Activated T-cell treated with anti-CD3 and anti-CD28 coated beads, Interleukin-2, amount 50 U/mL, for 72 hours (primary cell): ENCODE measurements at regions not wholly inside any gene's neighbourhood (a gene's known extent, or its start where the extent isn't known, plus 50 kb on each side); places are given as distances from the start of the nearest gene placed in this dataset.
"Not testable (repeated sequence)": the region's sequence is repeated elsewhere in the genome, so short reads cannot be mapped to it uniquely, and the experiment has no call there.

ENCODE experiments used
- ATAC-seq, 2 donors: fragments of 150-1000 bp; cut with Tn5 transposase; replicated peaks in 1 of 2; 2 replicates each; pipeline ENCODE4 v1.10.0; 2021; ENCODE audit warnings: moderate library complexity in 2 of 2, mild to moderate bottlenecking in 1 of 2
- DNase-seq, 2 donors: peaks; one replicate each; pipeline ENCODE4 v3.0.0; 2021 to 2022; ENCODE audit warnings: mixed read lengths in 1 of 2
- H3K27ac Mint-ChIP-seq: one replicate; pipeline ENCODE4 v1.8.0; 2022; ENCODE audit warnings: mild to moderate bottlenecking, moderate library complexity, mixed read lengths
- H3K27me3 Mint-ChIP-seq: one replicate; pipeline ENCODE4 v1.8.0; 2022; ENCODE audit warnings: low read depth, mixed read lengths
- H3K36me3 Mint-ChIP-seq, 2 donors: one replicate each; pipeline ENCODE4 v1.8.0; 2022; ENCODE audit warnings: mixed read lengths in 2 of 2, mild to moderate bottlenecking in 1 of 2; ENCODE audit not compliant: insufficient read depth in 2 of 2
- H3K4me1 Mint-ChIP-seq: one replicate; pipeline ENCODE4 v1.8.0; 2022; ENCODE audit warnings: low read depth, mixed read lengths
- H3K4me3 Mint-ChIP-seq, 2 donors: one replicate each; pipeline ENCODE4 v1.8.0; 2022; ENCODE audit warnings: mild to moderate bottlenecking in 2 of 2, mixed read lengths in 2 of 2, moderate library complexity in 2 of 2
- H3K9me3 Mint-ChIP-seq, 2 donors: one replicate each; pipeline ENCODE4 v1.8.0; 2022; ENCODE audit warnings: mixed read lengths in 2 of 2

DNA sequence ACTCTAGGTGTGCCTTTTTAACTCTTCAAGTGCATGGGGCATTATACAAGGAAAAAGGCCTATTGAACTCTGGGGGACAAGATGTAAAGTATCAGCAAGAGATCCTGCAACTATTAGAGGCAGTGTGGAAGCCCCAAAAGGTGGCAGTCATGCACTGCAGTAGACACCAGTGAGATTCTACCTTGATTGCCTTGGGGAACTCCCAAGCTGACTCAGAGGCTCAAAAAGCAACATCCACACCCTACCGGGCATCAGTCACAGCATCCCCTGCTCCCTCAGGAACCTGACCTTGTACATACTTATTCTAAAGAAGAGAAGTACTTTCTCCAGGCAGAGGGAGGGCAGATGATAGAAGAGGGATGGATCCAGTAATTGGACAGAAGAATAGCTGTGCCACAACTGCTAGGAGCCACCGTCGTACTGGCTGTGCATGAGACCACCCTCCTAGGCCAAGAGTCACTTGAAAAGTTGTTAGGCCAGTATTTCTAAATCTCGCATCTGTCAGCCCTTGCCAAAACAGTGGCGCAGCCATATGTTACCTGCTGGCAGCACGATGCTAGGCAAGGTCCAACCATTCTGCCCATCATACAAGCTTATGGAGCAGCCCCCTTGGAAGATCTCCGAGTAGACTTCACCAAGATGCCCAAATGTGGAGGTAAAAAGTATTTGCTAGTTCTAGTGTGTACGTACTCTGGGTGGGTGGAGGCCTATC lies 523.1 kb upstream of the FRG2C start:
- ATAC-seq (no peak), DNase-seq (no peak)
- Mint-ChIP-seq H3K36me3 (no peaks in the 10 kb centered on the region), H3K9me3 (peaks cover 13 to 14% of the 10 kb centered on the region in 2 donors), H3K27me3 (no peaks in the 10 kb centered on the region), H3K4me1 (no peaks in the 10 kb centered on the region), H3K27ac (no peak overlapping the region), H3K4me3 (no peak overlapping the region)

DNA sequence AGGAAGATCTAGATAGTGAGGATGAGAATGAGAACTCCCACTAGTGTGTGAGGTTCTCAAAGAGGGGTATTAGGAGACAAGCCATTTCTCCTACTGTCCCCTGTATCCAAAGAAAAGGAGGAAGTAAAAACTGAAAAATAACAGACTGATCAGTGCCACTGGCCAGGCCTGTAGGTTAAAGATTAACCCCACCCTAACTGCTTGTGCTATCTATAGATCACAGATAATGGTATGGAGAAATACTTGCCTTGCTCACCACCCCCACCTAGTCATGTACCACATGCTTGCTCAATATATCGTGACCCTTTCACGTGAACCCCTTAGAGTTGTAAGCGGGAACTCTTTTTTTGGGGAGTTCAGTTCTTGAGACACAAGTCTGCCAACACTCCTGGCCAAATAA lies 519.7 kb upstream of the FRG2C start:
- no peak for ATAC-seq

DNA sequence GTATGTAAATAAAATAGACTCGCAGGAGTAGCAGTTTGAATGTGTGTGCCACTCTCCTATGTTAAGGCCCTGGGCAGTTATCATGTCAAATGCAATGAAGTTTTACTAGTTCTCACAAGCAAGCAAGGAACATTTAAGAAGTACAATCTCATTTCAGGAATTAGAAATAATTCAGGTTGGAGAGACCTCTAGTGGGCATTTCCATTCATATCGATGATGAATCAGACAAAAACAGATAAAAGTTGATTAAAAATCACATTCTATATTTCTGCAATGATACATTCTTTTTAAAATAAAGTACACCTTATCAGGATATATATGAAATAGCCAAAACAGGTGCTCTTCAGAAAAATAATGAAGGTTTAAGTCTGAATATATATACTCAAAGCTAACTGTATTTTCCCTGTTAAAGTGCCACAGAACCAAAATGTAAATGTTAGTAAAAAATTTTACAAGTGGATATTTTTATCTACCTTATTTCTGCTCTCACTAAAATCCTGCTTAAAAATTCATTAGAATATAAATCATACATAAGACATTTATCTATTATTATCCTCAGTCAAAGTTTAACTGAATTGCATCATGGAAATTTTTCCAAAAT lies 492.4 kb upstream of the FRG2C start:
- Mint-ChIP-seq H3K27me3 (no peaks in the 10 kb centered on the region), H3K36me3 (no peaks in the 10 kb centered on the region), H3K27ac (no peak overlapping the region), H3K4me3 (no peak overlapping the region), H3K9me3 (no peaks in the 10 kb centered on the region), H3K4me1 (no peaks in the 10 kb centered on the region)
- DNase-seq: no peak
- no peak for ATAC-seq

More for the DNA sequence above, 519.7 kb upstream of the FRG2C start:
- Mint-ChIP-seq H3K4me3 (no peak overlapping the region), H3K27me3 (no peaks in the 10 kb centered on the region), H3K9me3 (peaks cover 5 to 9% of the 10 kb centered on the region in 2 donors), H3K36me3 (no peaks in the 10 kb centered on the region), H3K27ac (no peak overlapping the region), H3K4me1 (no peaks in the 10 kb centered on the region)
- no peak for DNase-seq

DNA sequence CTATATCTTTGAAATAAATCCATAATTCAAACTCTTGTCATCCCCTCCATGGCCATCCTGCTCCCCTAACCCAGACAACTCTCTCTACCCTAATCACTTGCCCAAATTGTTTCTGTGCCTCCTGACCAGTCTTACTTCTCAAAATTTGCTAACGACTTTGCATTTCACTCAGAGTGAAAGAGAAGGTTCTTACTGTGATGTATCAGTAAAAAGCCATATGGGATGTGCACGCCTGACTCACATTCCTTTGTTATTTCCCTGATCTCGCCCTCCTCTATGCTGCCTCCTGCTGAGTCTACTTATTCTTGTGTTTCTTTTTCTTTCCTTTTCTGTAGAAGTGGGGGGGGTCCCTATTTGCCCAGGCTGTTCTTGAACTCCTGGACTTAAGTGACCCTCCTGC lies 487.2 kb upstream of the FRG2C start:
- Mint-ChIP-seq H3K9me3 (no peaks in the 10 kb centered on the region), H3K27ac (no peak overlapping the region), H3K4me3 (no peak overlapping the region), H3K27me3 (peaks cover 9% of the 10 kb centered on the region), H3K4me1 (no peaks in the 10 kb centered on the region), H3K36me3 (no peaks in the 10 kb centered on the region)
- ATAC-seq (no peak), DNase-seq (no peak)

DNA sequence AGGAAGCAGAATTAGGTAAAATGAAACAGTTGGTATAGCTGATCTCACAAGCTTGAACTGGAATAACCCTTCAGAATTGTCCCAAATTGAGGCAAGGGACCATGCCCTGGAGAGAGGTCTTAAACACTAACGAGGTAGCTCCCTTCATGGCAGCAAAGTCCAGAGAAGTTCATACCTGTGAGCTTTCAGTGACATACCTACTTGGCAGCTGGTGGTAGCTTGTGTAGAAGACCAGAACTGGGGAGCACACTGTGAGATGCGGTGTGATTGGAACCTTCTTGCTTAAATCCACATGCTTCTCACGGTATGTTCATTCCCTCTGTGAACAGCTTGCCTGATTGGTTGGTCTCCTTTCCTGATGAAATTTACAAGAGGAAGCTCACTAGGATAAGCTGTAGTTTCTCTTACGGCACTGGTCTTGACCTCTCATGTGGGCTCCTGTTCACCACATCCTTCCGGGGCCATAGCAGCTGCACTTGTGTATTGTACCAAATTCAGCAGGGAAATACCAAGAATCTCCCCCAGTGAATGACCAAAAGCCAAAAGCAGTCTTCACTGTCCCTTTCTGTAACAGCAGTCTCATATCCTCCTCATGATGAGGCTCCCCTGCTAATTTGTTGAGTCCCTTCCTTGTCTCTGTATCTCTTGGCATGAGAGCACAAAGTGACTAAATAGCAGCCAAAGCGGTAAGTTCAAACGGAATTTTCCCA lies 483.7 kb upstream of the FRG2C start:
- no peaks in the 10 kb centered on the region for H3K4me1 Mint-ChIP-seq
- no peak for DNase-seq
- H3K4me3 Mint-ChIP-seq: no peak overlapping the region
- H3K27me3 Mint-ChIP-seq: peaks cover 9% of the 10 kb centered on the region
- H3K36me3 Mint-ChIP-seq: no peaks in the 10 kb centered on the region
- H3K9me3 Mint-ChIP-seq: no peaks in the 10 kb centered on the region
- ATAC-seq: no peak
- no peak overlapping the region for H3K27ac Mint-ChIP-seq

DNA sequence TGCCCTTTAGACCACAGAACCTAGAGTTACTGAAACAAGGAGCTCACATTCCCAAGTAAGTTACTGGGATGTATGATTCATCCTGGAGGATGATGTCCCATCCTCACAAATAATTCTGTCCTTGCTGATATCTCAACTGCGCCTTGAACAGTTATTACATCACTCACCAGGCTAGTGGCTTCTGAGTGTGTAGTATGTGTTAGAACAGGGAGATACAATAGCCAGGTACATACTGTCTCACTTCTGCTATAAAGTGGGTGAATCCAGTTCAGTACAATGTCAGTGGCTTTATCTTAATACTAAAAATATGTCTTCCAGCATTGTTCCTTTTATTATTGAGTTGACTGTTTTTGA lies 483.2 kb upstream of the FRG2C start:
- H3K4me3 Mint-ChIP-seq: no peak overlapping the region
- H3K9me3 Mint-ChIP-seq: no peaks in the 10 kb centered on the region
- peaks cover 9% of the 10 kb centered on the region for H3K27me3 Mint-ChIP-seq

DNA sequence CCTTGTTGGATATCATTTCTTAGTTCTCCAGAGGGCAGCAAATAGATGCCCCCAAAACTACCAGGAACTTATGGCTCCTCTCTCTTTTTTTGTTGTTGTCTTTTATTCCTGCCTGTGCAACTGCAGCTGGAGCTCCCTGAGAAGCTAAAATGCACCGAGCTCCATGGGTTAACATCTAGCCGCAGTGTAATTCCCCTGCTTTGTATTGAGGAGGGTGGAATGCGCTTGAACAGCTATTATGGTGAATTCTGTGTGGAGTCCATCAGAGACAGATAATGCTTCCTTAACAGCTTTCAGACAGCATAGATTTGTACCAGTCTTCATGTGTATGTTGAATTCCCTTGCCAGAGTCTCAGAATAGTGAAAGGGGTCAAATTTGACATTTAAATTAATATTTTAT lies 475.2 kb upstream of the FRG2C start:
- H3K27ac Mint-ChIP-seq: no peak overlapping the region
- no peak for ATAC-seq

More for the DNA sequence above, 483.2 kb upstream of the FRG2C start:
- H3K27ac Mint-ChIP-seq: no peak overlapping the region
- no peak for DNase-seq
- no peaks in the 10 kb centered on the region for H3K4me1 Mint-ChIP-seq
- H3K36me3 Mint-ChIP-seq: no peaks in the 10 kb centered on the region
- no peak for ATAC-seq

DNA sequence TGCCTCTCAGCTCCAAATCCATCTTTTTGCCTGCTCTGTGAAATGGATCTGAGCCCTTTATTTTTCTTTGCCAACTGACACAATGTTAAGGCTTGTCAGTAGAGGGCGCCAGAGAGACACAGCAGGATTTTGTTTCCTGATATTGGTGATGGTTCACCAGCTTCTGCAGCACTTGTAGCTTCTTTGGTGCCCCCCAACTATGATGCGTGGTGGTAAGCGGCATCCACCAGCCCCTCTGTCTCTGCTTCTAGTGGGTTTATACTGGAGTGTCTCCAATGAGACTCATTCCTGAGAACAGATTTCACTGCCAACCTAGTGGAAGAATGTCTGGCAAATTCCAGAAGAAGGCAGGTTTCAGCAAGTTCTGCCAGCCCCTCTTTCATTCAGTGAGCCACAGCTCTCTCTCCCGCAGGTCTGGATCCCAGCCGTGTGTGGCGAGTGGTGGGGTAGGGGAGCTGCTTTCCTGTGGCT lies 471.9 kb upstream of the FRG2C start:
- H3K27ac Mint-ChIP-seq: no peak overlapping the region

More for the DNA sequence above, 475.2 kb upstream of the FRG2C start:
- Mint-ChIP-seq H3K27me3 (no peaks in the 10 kb centered on the region), H3K4me3 (no peak overlapping the region), H3K4me1 (no peaks in the 10 kb centered on the region), H3K9me3 (no peaks in the 10 kb centered on the region), H3K36me3 (no peaks in the 10 kb centered on the region)
- no peak for DNase-seq

DNA sequence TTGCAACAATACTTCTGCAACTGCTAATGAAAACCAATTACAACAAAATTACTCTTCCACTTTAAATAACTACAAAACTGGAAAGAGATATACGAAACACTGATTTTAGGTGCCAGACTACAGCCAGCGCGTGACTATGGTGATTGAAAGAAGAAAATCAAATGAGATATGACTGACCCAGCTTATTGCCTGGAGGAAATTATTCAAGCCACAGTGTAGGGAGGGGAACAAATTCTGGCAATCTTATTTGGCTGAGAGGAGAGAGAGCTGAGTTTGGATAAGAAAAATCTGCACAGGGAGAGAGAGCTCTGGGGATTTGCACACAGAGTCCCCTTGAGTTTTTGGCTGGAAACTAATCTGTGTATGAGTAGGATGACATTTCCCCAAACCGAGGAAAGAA lies 470.3 kb upstream of the FRG2C start:
- no peaks in the 10 kb centered on the region for H3K36me3 Mint-ChIP-seq
- no peak overlapping the region for H3K27ac Mint-ChIP-seq

More for the DNA sequence above, 471.9 kb upstream of the FRG2C start:
- H3K27me3 Mint-ChIP-seq: no peaks in the 10 kb centered on the region
- H3K4me1 Mint-ChIP-seq: no peaks in the 10 kb centered on the region
- no peak overlapping the region for H3K4me3 Mint-ChIP-seq
- H3K36me3 Mint-ChIP-seq: no peaks in the 10 kb centered on the region
- ATAC-seq: no peak
- H3K9me3 Mint-ChIP-seq: no peaks in the 10 kb centered on the region
- peak; percentile 33 to 50 for DNase-seq

DNA sequence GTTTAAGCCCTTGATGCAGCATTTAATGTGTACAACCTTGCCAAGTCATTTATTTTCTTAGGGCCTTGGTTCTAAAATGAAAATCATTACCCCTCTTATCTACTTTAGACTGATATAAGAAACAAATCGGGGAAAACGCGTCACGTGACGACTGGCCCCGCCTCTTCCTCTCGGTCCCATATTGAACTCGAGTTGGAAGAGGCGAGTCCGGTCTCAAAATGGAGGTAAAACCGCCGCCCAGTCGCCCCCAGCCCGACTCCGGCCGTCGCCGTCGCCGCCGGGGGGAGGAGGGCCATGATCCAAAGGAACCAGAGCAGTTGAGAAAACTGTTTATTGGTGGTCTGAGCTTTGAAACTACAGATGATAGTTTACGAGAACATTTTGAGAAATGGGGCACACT lies 449.8 kb upstream of the FRG2C start:
- H3K9me3 Mint-ChIP-seq, H3K4me3 Mint-ChIP-seq, DNase-seq, H3K4me1 Mint-ChIP-seq, H3K27ac Mint-ChIP-seq, ATAC-seq, H3K36me3 Mint-ChIP-seq, H3K27me3 Mint-ChIP-seq: not testable (repeated sequence)

More for the DNA sequence above, 470.3 kb upstream of the FRG2C start:
- ATAC-seq (no peak), DNase-seq (no peak)
- H3K9me3 Mint-ChIP-seq: no peaks in the 10 kb centered on the region
- H3K4me3 Mint-ChIP-seq: no peak overlapping the region
- no peaks in the 10 kb centered on the region for H3K27me3 Mint-ChIP-seq
- no peaks in the 10 kb centered on the region for H3K4me1 Mint-ChIP-seq

DNA sequence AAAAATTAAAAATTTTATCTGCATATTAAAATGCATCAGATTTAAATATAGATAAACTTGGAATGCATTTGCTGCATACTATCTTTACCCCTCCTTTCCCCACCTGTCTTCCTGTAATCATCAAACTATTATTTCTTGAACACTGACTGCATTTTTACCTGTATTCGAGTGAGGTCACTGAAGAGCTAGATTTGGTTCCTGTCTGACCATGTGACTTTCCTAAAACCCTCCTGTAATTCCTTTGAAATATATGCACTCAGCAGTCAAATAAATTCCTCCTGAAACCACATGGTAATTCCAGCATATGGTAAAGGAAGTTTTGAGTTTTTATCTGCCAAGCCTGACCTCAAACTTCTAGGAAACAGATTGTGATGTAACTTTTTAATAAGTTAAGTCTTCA lies 445.6 kb upstream of the FRG2C start:
- ATAC-seq (no peak), DNase-seq (no peak)
- no peaks in the 10 kb centered on the region for H3K27me3 Mint-ChIP-seq
- peaks cover 0 to 8% of the 10 kb centered on the region in 2 donors for H3K9me3 Mint-ChIP-seq
- H3K4me3 Mint-ChIP-seq: no peak overlapping the region
- no peak overlapping the region for H3K27ac Mint-ChIP-seq
- no peaks in the 10 kb centered on the region for H3K36me3 Mint-ChIP-seq
- H3K4me1 Mint-ChIP-seq: no peaks in the 10 kb centered on the region

DNA sequence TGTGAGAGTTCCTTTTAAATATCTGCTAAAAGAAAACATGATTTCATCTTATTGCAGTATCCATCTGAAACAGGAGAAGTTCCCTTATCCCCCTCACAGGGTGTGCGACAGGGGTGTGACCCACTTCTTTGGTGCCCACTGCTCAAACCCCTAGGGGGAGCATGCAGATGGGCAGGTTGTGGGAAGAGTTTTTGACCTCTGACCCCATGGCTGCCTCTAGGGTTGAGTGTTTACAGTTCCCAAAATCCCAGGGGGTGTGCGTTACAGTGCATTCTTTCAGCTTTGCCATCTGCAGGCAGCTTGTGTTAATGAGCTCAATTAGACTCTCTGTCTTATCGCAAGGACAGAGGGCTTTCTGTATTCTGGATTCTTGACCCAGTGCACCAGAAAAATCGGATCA lies 443.2 kb upstream of the FRG2C start:
- H3K27ac Mint-ChIP-seq: no peak overlapping the region

DNA sequence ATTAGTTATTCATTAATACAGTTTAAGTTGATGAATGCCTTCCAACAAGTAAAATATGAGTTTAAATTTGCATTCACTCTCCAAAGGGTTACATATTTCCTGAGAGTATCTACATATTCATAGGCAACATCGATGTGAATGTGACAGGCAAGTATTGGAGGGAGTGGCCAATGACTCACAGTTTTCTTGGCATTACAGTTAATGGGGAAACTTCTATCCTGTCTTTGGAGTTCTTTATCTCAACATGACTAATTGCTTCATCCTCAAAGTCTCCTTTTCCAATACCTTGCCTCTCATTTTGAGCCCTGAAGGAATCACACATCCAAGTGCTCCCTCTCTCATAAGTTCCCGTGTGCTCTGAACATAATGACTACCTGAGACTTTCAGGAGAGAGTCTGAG lies 439.7 kb upstream of the FRG2C start:
- no peak for DNase-seq
- Mint-ChIP-seq H3K4me3 (no peak overlapping the region), H3K27ac (no peak overlapping the region), H3K36me3 (no peaks in the 10 kb centered on the region), H3K27me3 (no peaks in the 10 kb centered on the region), H3K4me1 (no peaks in the 10 kb centered on the region), H3K9me3 (no peaks in the 10 kb centered on the region)
- ATAC-seq: no peak

More for the DNA sequence above, 443.2 kb upstream of the FRG2C start:
- Mint-ChIP-seq H3K4me1 (no peaks in the 10 kb centered on the region), H3K9me3 (peaks cover 0 to 2% of the 10 kb centered on the region in 2 donors), H3K36me3 (no peaks in the 10 kb centered on the region), H3K27me3 (no peaks in the 10 kb centered on the region), H3K4me3 (no peak overlapping the region)
- DNase-seq (no peak), ATAC-seq (no peak)
